Body of pancreas (tissue), 4 donors: ENCODE measurements at regions not wholly inside any gene's neighbourhood (a gene's known extent, or its start where the extent isn't known, plus 50 kb on each side); places are given as distances from the start of the nearest gene placed in this dataset.

Source experiments
- POLR2A ChIP-seq, 3 donors: fragments of 450-650 bp; IDR thresholded peaks; one replicate each; pipeline ENCODE4 v1.6.1; 2016; ENCODE audit warnings: antibody characterized with exemption in 3 of 3, mild to moderate bottlenecking in 2 of 3
- TF ChIP-seq, protein P1 (sequence below), 7 experiments: fragments of 450-650 bp in 4 of 7; fragments of 200-600 bp in 3 of 7; sonication (generic) in 3 of 7; IDR thresholded peaks; one replicate each; pipeline ENCODE4 v1.5.1; 2016 to 2019; ENCODE audit warnings: antibody characterized with exemption in 7 of 7

DNA sequence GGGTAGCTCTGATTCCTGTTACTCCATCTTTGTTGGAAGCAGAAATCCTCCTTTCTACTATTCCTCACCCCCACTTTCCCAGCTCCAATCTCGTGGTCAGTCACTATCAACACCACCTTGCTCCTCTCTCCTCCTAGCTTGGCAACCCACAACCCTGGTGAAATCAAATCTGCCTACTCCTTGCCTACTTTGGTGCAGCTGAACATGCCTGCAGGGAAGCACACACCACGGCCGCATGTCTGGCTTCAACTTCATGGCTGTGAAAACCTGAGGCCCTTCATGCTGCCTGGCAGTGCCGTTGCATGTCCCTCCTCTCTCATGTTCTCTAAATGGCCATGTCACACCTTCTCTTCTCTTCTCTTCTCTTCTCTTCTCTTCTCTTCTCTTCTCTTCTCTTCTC is 112.4 kb upstream of the FOXA2 start:
- TF ChIP-seq, protein P1, sequence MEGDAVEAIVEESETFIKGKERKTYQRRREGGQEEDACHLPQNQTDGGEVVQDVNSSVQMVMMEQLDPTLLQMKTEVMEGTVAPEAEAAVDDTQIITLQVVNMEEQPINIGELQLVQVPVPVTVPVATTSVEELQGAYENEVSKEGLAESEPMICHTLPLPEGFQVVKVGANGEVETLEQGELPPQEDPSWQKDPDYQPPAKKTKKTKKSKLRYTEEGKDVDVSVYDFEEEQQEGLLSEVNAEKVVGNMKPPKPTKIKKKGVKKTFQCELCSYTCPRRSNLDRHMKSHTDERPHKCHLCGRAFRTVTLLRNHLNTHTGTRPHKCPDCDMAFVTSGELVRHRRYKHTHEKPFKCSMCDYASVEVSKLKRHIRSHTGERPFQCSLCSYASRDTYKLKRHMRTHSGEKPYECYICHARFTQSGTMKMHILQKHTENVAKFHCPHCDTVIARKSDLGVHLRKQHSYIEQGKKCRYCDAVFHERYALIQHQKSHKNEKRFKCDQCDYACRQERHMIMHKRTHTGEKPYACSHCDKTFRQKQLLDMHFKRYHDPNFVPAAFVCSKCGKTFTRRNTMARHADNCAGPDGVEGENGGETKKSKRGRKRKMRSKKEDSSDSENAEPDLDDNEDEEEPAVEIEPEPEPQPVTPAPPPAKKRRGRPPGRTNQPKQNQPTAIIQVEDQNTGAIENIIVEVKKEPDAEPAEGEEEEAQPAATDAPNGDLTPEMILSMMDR (IDR thresholded peaks at IDR 0.05) = no peak
- no peak for TF ChIP-seq POLR2A (IDR thresholded peaks at IDR 0.05)
